ENCODE measurements at regions not wholly inside any gene's neighbourhood (a gene's known extent, or its start where the extent isn't known, plus 50 kb on each side); places are given as distances from the start of the nearest gene placed in this dataset.

- peak; percentile 82 for DNase-seq
Observed at GRCh38 chr15:91694131-91694830, 159.2 kb upstream of the SLCO3A1 start.

- peak; percentile 71 for DNase-seq
Observed at GRCh38 chr15:91694831-91695210, 158.7 kb upstream of the SLCO3A1 start.

GRCh38 chr15:91695799-91696198 is 157.7 kb upstream of the SLCO3A1 start:
- no peak for DNase-seq

- DNase-seq: no peak
Observed at GRCh38 chr15:91696981-91697380, 156.5 kb upstream of the SLCO3A1 start.

- no peak for DNase-seq
Observed at GRCh38 chr15:91698241-91698640, 155.3 kb upstream of the SLCO3A1 start.

GRCh38 chr15:91699741-91700140 is 153.8 kb upstream of the SLCO3A1 start:
- DNase-seq: no peak

- no peak for DNase-seq
Observed at GRCh38 chr15:91703274-91703673, 150.2 kb upstream of the SLCO3A1 start.

- no peak for DNase-seq
Observed at GRCh38 chr15:91704343-91704742, 149.2 kb upstream of the SLCO3A1 start.

- peak; percentile 65 for DNase-seq
Observed at GRCh38 chr15:91706322-91707032, 147.0 kb upstream of the SLCO3A1 start.

GRCh38 chr15:91710080-91710698 is 143.3 kb upstream of the SLCO3A1 start:
- DNase-seq: peak; percentile 2

GRCh38 chr15:91711384-91712033 is 142.0 kb upstream of the SLCO3A1 start:
- DNase-seq: no peak

GRCh38 chr15:91712286-91712685 is 141.2 kb upstream of the SLCO3A1 start:
- no peak for DNase-seq

GRCh38 chr15:91716536-91716935 is 137.0 kb upstream of the SLCO3A1 start:
- DNase-seq: no peak

- DNase-seq: no peak
Observed at GRCh38 chr15:91717811-91718210, 135.7 kb upstream of the SLCO3A1 start.

- DNase-seq: no peak
Observed at GRCh38 chr15:91723959-91724358, 129.5 kb upstream of the SLCO3A1 start.

GRCh38 chr15:91733661-91734060 is 119.8 kb upstream of the SLCO3A1 start:
- DNase-seq: no peak

GRCh38 chr15:91737151-91737818 is 116.2 kb upstream of the SLCO3A1 start:
- DNase-seq: no peak

GRCh38 chr15:91741986-91742385 is 111.5 kb upstream of the SLCO3A1 start:
- no peak for DNase-seq

GRCh38 chr15:91751611-91752010 is 101.9 kb upstream of the SLCO3A1 start:
- no peak for DNase-seq

- DNase-seq: no peak
Observed at GRCh38 chr15:91752081-91752785, 101.3 kb upstream of the SLCO3A1 start.

- no peak for DNase-seq
Observed at GRCh38 chr15:91759560-91759959, 93.9 kb upstream of the SLCO3A1 start.

GRCh38 chr15:91765660-91766059 is 87.8 kb upstream of the SLCO3A1 start:
- DNase-seq: no peak
